ENCODE measurements at regions not wholly inside any gene's neighbourhood (a gene's known extent, or its start where the extent isn't known, plus 50 kb on each side); places are given as distances from the start of the nearest gene placed in this dataset.
"Not testable (repeated sequence)": the region's sequence is repeated elsewhere in the genome, so short reads cannot be mapped to it uniquely, and the experiment has no call there.

- Histone ChIP-seq H3K27me3 (replicated peaks; ENCODE audit: control insufficient read depth, insufficient read depth, low read length) (no peaks in the 10 kb centered on the region), H3K4me3 (replicated peaks; ENCODE audit: low read depth, low read length) (no peak overlapping the region), H3K36me3 (ENCODE audit: control insufficient read depth, insufficient read depth, low read length) (no peaks in the 10 kb centered on the region)
- no peak for TF ChIP-seq CTCF (IDR thresholded peaks at IDR 0.05; ENCODE audit: insufficient read depth, low read length, poor library complexity, severe bottlenecking)
- no peak for DNase-seq (ENCODE audit: extremely low read depth, insufficient read length)
Observed at GRCh38 chr4:130074096-130074495, 978.1 kb downstream of the C4orf33 start.

- Histone ChIP-seq H3K4me3 (replicated peaks; ENCODE audit: low read depth, low read length) (no peak overlapping the region), H3K27me3 (replicated peaks; ENCODE audit: control insufficient read depth, insufficient read depth, low read length) (no peaks in the 10 kb centered on the region), H3K36me3 (ENCODE audit: control insufficient read depth, insufficient read depth, low read length) (no peaks in the 10 kb centered on the region)
- no peak for DNase-seq (ENCODE audit: extremely low read depth, insufficient read length)
- TF ChIP-seq CTCF (IDR thresholded peaks at IDR 0.05; ENCODE audit: insufficient read depth, low read length, poor library complexity, severe bottlenecking): no peak
Observed at GRCh38 chr4:130077275-130077674, 981.3 kb downstream of the C4orf33 start.

GRCh38 chr4:130079027-130079426 lies 983.1 kb downstream of the C4orf33 start:
- H3K36me3 ChIP-seq (ENCODE audit: control insufficient read depth, insufficient read depth, low read length); H3K27me3 ChIP-seq (replicated peaks; ENCODE audit: control insufficient read depth, insufficient read depth, low read length); DNase-seq (ENCODE audit: extremely low read depth, insufficient read length); H3K4me3 ChIP-seq (replicated peaks; ENCODE audit: low read depth, low read length): not testable (repeated sequence)

GRCh38 chr4:130080872-130081451 lies 985.0 kb downstream of the C4orf33 start:
- DNase-seq (ENCODE audit: extremely low read depth, insufficient read length): no peak
- Histone ChIP-seq H3K27me3 (replicated peaks; ENCODE audit: control insufficient read depth, insufficient read depth, low read length) (no peaks in the 10 kb centered on the region), H3K4me3 (replicated peaks; ENCODE audit: low read depth, low read length) (no peak overlapping the region), H3K36me3 (ENCODE audit: control insufficient read depth, insufficient read depth, low read length) (no peaks in the 10 kb centered on the region)
- no peak for TF ChIP-seq CTCF (IDR thresholded peaks at IDR 0.05; ENCODE audit: insufficient read depth, low read length, poor library complexity, severe bottlenecking)

GRCh38 chr4:130090427-130090826 lies 994.5 kb downstream of the C4orf33 start:
- H3K4me3 ChIP-seq (replicated peaks; ENCODE audit: low read depth, low read length): no peak overlapping the region
- TF ChIP-seq CTCF (IDR thresholded peaks at IDR 0.05; ENCODE audit: insufficient read depth, low read length, poor library complexity, severe bottlenecking): no peak
- DNase-seq (ENCODE audit: extremely low read depth, insufficient read length): no peak
- no peaks in the 10 kb centered on the region for H3K27me3 ChIP-seq (replicated peaks; ENCODE audit: control insufficient read depth, insufficient read depth, low read length)
- H3K36me3 ChIP-seq (ENCODE audit: control insufficient read depth, insufficient read depth, low read length): no peaks in the 10 kb centered on the region

- Histone ChIP-seq H3K4me3 (replicated peaks; ENCODE audit: low read depth, low read length) (no peak overlapping the region), H3K27me3 (replicated peaks; ENCODE audit: control insufficient read depth, insufficient read depth, low read length) (no peaks in the 10 kb centered on the region), H3K36me3 (ENCODE audit: control insufficient read depth, insufficient read depth, low read length) (no peaks in the 10 kb centered on the region)
- no peak for TF ChIP-seq CTCF (IDR thresholded peaks at IDR 0.05; ENCODE audit: insufficient read depth, low read length, poor library complexity, severe bottlenecking)
- no peak for DNase-seq (ENCODE audit: extremely low read depth, insufficient read length)
Observed at GRCh38 chr4:130092187-130093015, 996.4 kb downstream of the C4orf33 start.
